Karpas-422 (cell line): ENCODE measurements at regions not wholly inside any gene's neighbourhood (a gene's known extent, or its start where the extent isn't known, plus 50 kb on each side); places are given as distances from the start of the nearest gene placed in this dataset.
"Not testable (repeated sequence)": the region's sequence is repeated elsewhere in the genome, so short reads cannot be mapped to it uniquely, and the experiment has no call there.

ENCODE experiments used
- DNase-seq: peaks from one replicate; pipeline ENCODE4 v3.0.0-alpha.2; 2015
- H2AFZ ChIP-seq: fragments of 200-600 bp; sonication (generic); 2 replicates; pipeline ENCODE4 v1.6.1; 2014; ENCODE audit warnings: antibody characterized with exemption, low read length, mixed read lengths
- H3K27ac ChIP-seq: fragments of 200-600 bp; sonication (generic); 2 replicates; pipeline ENCODE4 v1.5.1; 2014; ENCODE audit warnings: mild to moderate bottlenecking, low read length, moderate library complexity
- H3K27me3 ChIP-seq: fragments of 200-600 bp; sonication (generic); 2 replicates; pipeline ENCODE4 v1.6.1; 2014; ENCODE audit warnings: low read length, mixed read lengths
- H3K36me3 ChIP-seq: fragments of 200-600 bp; sonication (generic); 2 replicates; pipeline ENCODE4 v1.6.1; 2014; ENCODE audit warnings: low read length, mixed read lengths; ENCODE audit not compliant: insufficient read depth
- H3K4me1 ChIP-seq: fragments of 200-600 bp; sonication (generic); 2 replicates; pipeline ENCODE4 v1.6.1; 2014; ENCODE audit warnings: mild to moderate bottlenecking, low read length, mixed read lengths
- H3K4me2 ChIP-seq: fragments of 200-600 bp; sonication (generic); 2 replicates; pipeline ENCODE4 v1.6.1; 2014; ENCODE audit warnings: low read length, low read depth, mild to moderate bottlenecking; ENCODE audit not compliant: poor library complexity, severe bottlenecking
- H3K4me3 ChIP-seq: fragments of 200-600 bp; sonication (generic); 2 replicates; pipeline ENCODE4 v1.5.1; 2014; ENCODE audit warnings: mild to moderate bottlenecking, antibody characterized with exemption, low read length, mixed read lengths
- H3K79me2 ChIP-seq: fragments of 200-600 bp; sonication (generic); 2 replicates; pipeline ENCODE4 v1.6.1; 2014; ENCODE audit warnings: mild to moderate bottlenecking, low read length, mixed read lengths
- H3K9ac ChIP-seq: fragments of 200-600 bp; sonication (generic); 2 replicates; pipeline ENCODE4 v1.6.0; 2014; ENCODE audit warnings: low read length
- H3K9me2 ChIP-seq: fragments of 200-600 bp; sonication (generic), shearing (Covaris generic); replicated peaks from 2 replicates; pipeline ENCODE4 v1.6.0; 2014; ENCODE audit warnings: mild to moderate bottlenecking, low read length, moderate library complexity; ENCODE audit not compliant: insufficient read depth
- H3K9me3 ChIP-seq: fragments of 300-700, 200-600 bp; sonication (generic); 2 replicates; pipeline ENCODE4 v1.6.1; 2014; ENCODE audit warnings: low read length, mixed read lengths
- H4K20me1 ChIP-seq: fragments of 200-600 bp; sonication (generic); 2 replicates; pipeline ENCODE4 v1.6.1; 2014; ENCODE audit warnings: mild to moderate bottlenecking, antibody characterized with exemption, low read length, low read depth; ENCODE audit not compliant: insufficient read depth

- H2AFZ ChIP-seq, H3K4me3 ChIP-seq, DNase-seq, H3K79me2 ChIP-seq, H3K36me3 ChIP-seq, H3K27ac ChIP-seq, H3K27me3 ChIP-seq, H3K4me1 ChIP-seq, H3K9ac ChIP-seq, H4K20me1 ChIP-seq, H3K4me2 ChIP-seq, H3K9me3 ChIP-seq, H3K9me2 ChIP-seq: not testable (repeated sequence)
Observed at GRCh38 chr5:152659470-152659869, 254.4 kb upstream of the NMUR2 start.

GRCh38 chr5:152673601-152674000 is 268.5 kb upstream of the NMUR2 start:
- no peaks in the 10 kb centered on the region for H3K79me2 ChIP-seq
- no peaks in the 10 kb centered on the region for H3K9me2 ChIP-seq
- no peaks in the 10 kb centered on the region for H4K20me1 ChIP-seq
- no peak overlapping the region for H2AFZ ChIP-seq
- DNase-seq, result no peak
- no peak overlapping the region for H3K9ac ChIP-seq
- H3K36me3 ChIP-seq, result no peaks in the 10 kb centered on the region
- H3K4me2 ChIP-seq, result no peak overlapping the region
- H3K4me1 ChIP-seq, result no peaks in the 10 kb centered on the region
- no peak overlapping the region for H3K4me3 ChIP-seq
- H3K9me3 ChIP-seq, result no peaks in the 10 kb centered on the region
- no peak overlapping the region for H3K27ac ChIP-seq
- no peaks in the 10 kb centered on the region for H3K27me3 ChIP-seq

- no peaks in the 10 kb centered on the region for H3K36me3 ChIP-seq
- no peaks in the 10 kb centered on the region for H3K4me1 ChIP-seq
- H3K27ac ChIP-seq, result no peak overlapping the region
- H3K9ac ChIP-seq, result no peak overlapping the region
- H3K4me2 ChIP-seq, result no peak overlapping the region
- no peaks in the 10 kb centered on the region for H4K20me1 ChIP-seq
- H3K4me3 ChIP-seq, result no peak overlapping the region
- no peak for DNase-seq
- no peaks in the 10 kb centered on the region for H3K9me2 ChIP-seq
- no peak overlapping the region for H2AFZ ChIP-seq
- H3K79me2 ChIP-seq, result no peaks in the 10 kb centered on the region
- no peaks in the 10 kb centered on the region for H3K9me3 ChIP-seq
- H3K27me3 ChIP-seq, result no peaks in the 10 kb centered on the region
Observed at GRCh38 chr5:152674403-152674802, 269.3 kb upstream of the NMUR2 start.

GRCh38 chr5:152676196-152676595 is 271.1 kb upstream of the NMUR2 start:
- Histone ChIP-seq H3K27ac (no peak overlapping the region), H3K4me1 (no peaks in the 10 kb centered on the region), H3K9me3 (no peaks in the 10 kb centered on the region), H3K9me2 (no peaks in the 10 kb centered on the region), H3K27me3 (no peaks in the 10 kb centered on the region), H3K79me2 (no peaks in the 10 kb centered on the region), H2AFZ (no peak overlapping the region), H4K20me1 (no peaks in the 10 kb centered on the region), H3K9ac (no peak overlapping the region), H3K4me3 (no peak overlapping the region), H3K36me3 (no peaks in the 10 kb centered on the region), H3K4me2 (no peak overlapping the region)
- DNase-seq, result no peak

GRCh38 chr5:152683205-152683604 is 278.1 kb upstream of the NMUR2 start:
- no peaks in the 10 kb centered on the region for H3K9me3 ChIP-seq
- no peak for DNase-seq
- no peak overlapping the region for H2AFZ ChIP-seq
- H3K9ac ChIP-seq, result no peak overlapping the region
- no peak overlapping the region for H3K27ac ChIP-seq
- H4K20me1 ChIP-seq, result no peaks in the 10 kb centered on the region
- H3K9me2 ChIP-seq, result no peaks in the 10 kb centered on the region
- no peaks in the 10 kb centered on the region for H3K4me1 ChIP-seq
- H3K36me3 ChIP-seq, result no peaks in the 10 kb centered on the region
- H3K79me2 ChIP-seq, result no peaks in the 10 kb centered on the region
- no peak overlapping the region for H3K4me2 ChIP-seq
- no peaks in the 10 kb centered on the region for H3K27me3 ChIP-seq
- H3K4me3 ChIP-seq, result no peak overlapping the region

- DNase-seq, result no peak
- H3K36me3 ChIP-seq, result no peaks in the 10 kb centered on the region
- H4K20me1 ChIP-seq, result no peaks in the 10 kb centered on the region
- H3K4me2 ChIP-seq, result no peak overlapping the region
- H2AFZ ChIP-seq, result no peak overlapping the region
- H3K9ac ChIP-seq, result no peak overlapping the region
- H3K4me1 ChIP-seq, result no peaks in the 10 kb centered on the region
- H3K9me2 ChIP-seq, result no peaks in the 10 kb centered on the region
- no peak overlapping the region for H3K4me3 ChIP-seq
- no peaks in the 10 kb centered on the region for H3K9me3 ChIP-seq
- no peak overlapping the region for H3K27ac ChIP-seq
- no peaks in the 10 kb centered on the region for H3K27me3 ChIP-seq
- no peaks in the 10 kb centered on the region for H3K79me2 ChIP-seq
Observed at GRCh38 chr5:152686931-152687330, 281.9 kb upstream of the NMUR2 start.

GRCh38 chr5:152688561-152689249 is 283.6 kb upstream of the NMUR2 start:
- no peak overlapping the region for H2AFZ ChIP-seq
- no peak overlapping the region for H3K27ac ChIP-seq
- H3K9ac ChIP-seq, result no peak overlapping the region
- no peaks in the 10 kb centered on the region for H3K9me3 ChIP-seq
- no peak for DNase-seq
- no peaks in the 10 kb centered on the region for H3K9me2 ChIP-seq
- H3K79me2 ChIP-seq, result no peaks in the 10 kb centered on the region
- H3K4me2 ChIP-seq, result no peak overlapping the region
- no peaks in the 10 kb centered on the region for H4K20me1 ChIP-seq
- H3K27me3 ChIP-seq, result no peaks in the 10 kb centered on the region
- no peaks in the 10 kb centered on the region for H3K4me1 ChIP-seq
- no peaks in the 10 kb centered on the region for H3K36me3 ChIP-seq
- H3K4me3 ChIP-seq, result no peak overlapping the region

GRCh38 chr5:152689250-152689711 is 284.2 kb upstream of the NMUR2 start:
- H3K9ac ChIP-seq, result no peak overlapping the region
- H3K27me3 ChIP-seq, result no peaks in the 10 kb centered on the region
- H4K20me1 ChIP-seq, result no peaks in the 10 kb centered on the region
- no peaks in the 10 kb centered on the region for H3K9me2 ChIP-seq
- no peak overlapping the region for H3K27ac ChIP-seq
- no peaks in the 10 kb centered on the region for H3K4me1 ChIP-seq
- no peak for DNase-seq
- H2AFZ ChIP-seq, result no peak overlapping the region
- no peak overlapping the region for H3K4me2 ChIP-seq
- H3K9me3 ChIP-seq, result no peaks in the 10 kb centered on the region
- H3K4me3 ChIP-seq, result no peak overlapping the region
- no peaks in the 10 kb centered on the region for H3K36me3 ChIP-seq
- H3K79me2 ChIP-seq, result no peaks in the 10 kb centered on the region
